Activated naive CD4-positive, alpha-beta T cell treated with anti-CD3 and anti-CD28 coated beads, Interleukin-2, amount 50 U/mL, for 24 hours (primary cell): ENCODE measurements at regions not wholly inside any gene's neighbourhood (a gene's known extent, or its start where the extent isn't known, plus 50 kb on each side); places are given as distances from the start of the nearest gene placed in this dataset.
"Not testable (repeated sequence)": the region's sequence is repeated elsewhere in the genome, so short reads cannot be mapped to it uniquely, and the experiment has no call there.

Experiments
- H3K27ac Mint-ChIP-seq: one replicate; pipeline ENCODE4 v1.8.0; 2021; ENCODE audit warnings: mild to moderate bottlenecking, mixed read lengths
- H3K27me3 Mint-ChIP-seq: one replicate; pipeline ENCODE4 v1.8.0; 2021; ENCODE audit warnings: mixed read lengths
- H3K36me3 Mint-ChIP-seq: one replicate; pipeline ENCODE4 v1.8.0; 2021; ENCODE audit warnings: mixed read lengths
- H3K4me1 Mint-ChIP-seq: one replicate; pipeline ENCODE4 v1.8.0; 2021; ENCODE audit warnings: mixed read lengths
- H3K4me3 Mint-ChIP-seq: one replicate; pipeline ENCODE4 v1.8.0; 2021; ENCODE audit warnings: mild to moderate bottlenecking, mixed read lengths
- H3K9me3 Mint-ChIP-seq: one replicate; pipeline ENCODE4 v1.8.0; 2021; ENCODE audit warnings: mixed read lengths

GRCh38 chr6:67506352-67506751 lies 1128.7 kb upstream of the ADGRB3 start:
- no peaks in the 10 kb centered on the region for H3K4me1 Mint-ChIP-seq
- H3K9me3 Mint-ChIP-seq: no peaks in the 10 kb centered on the region
- H3K4me3 Mint-ChIP-seq: no peak overlapping the region
- no peak overlapping the region for H3K27ac Mint-ChIP-seq
- no peaks in the 10 kb centered on the region for H3K36me3 Mint-ChIP-seq
- no peaks in the 10 kb centered on the region for H3K27me3 Mint-ChIP-seq

- no peaks in the 10 kb centered on the region for H3K36me3 Mint-ChIP-seq
- H3K4me3 Mint-ChIP-seq: no peak overlapping the region
- H3K9me3 Mint-ChIP-seq: peaks cover 6% of the 10 kb centered on the region
- H3K4me1 Mint-ChIP-seq: no peaks in the 10 kb centered on the region
- no peak overlapping the region for H3K27ac Mint-ChIP-seq
- H3K27me3 Mint-ChIP-seq: no peaks in the 10 kb centered on the region
Measured at GRCh38 chr6:67501755-67502154, 1133.3 kb upstream of the ADGRB3 start.

DNA sequence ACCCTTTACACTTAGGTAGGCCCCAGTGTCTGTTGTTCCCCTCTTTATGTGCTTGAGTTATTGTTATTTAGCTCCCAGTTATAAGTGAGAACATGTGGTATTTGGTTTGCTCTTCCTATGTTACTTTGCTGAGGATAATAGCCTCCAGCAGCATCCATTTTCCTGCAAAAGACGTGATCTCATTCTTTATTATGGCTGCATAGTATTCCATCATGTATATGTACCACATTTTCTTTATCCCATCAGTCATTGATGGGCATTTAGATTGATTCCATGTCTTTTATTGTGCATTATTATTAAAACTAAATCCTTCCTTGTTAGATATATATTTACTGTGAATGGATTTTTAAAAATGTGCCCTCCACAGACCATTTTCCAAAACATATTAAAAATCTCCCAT lies 1137.3 kb upstream of the ADGRB3 start:
- H3K4me1 Mint-ChIP-seq: no peaks in the 10 kb centered on the region
- H3K4me3 Mint-ChIP-seq: no peak overlapping the region
- H3K9me3 Mint-ChIP-seq: peaks cover 11% of the 10 kb centered on the region
- H3K36me3 Mint-ChIP-seq: no peaks in the 10 kb centered on the region
- H3K27ac Mint-ChIP-seq: no peak overlapping the region
- no peaks in the 10 kb centered on the region for H3K27me3 Mint-ChIP-seq

GRCh38 chr6:67496191-67496590 lies 1138.9 kb upstream of the ADGRB3 start:
- Mint-ChIP-seq H3K27ac (no peak overlapping the region), H3K4me3 (no peak overlapping the region), H3K27me3 (no peaks in the 10 kb centered on the region), H3K36me3 (no peaks in the 10 kb centered on the region), H3K4me1 (no peaks in the 10 kb centered on the region), H3K9me3 (peaks cover 11% of the 10 kb centered on the region)

- no peaks in the 10 kb centered on the region for H3K27me3 Mint-ChIP-seq
- no peak overlapping the region for H3K27ac Mint-ChIP-seq
- peaks cover 15% of the 10 kb centered on the region for H3K9me3 Mint-ChIP-seq
- no peaks in the 10 kb centered on the region for H3K4me1 Mint-ChIP-seq
- H3K4me3 Mint-ChIP-seq: no peak overlapping the region
- H3K36me3 Mint-ChIP-seq: no peaks in the 10 kb centered on the region
Measured at GRCh38 chr6:67493682-67494081, 1141.4 kb upstream of the ADGRB3 start.

DNA sequence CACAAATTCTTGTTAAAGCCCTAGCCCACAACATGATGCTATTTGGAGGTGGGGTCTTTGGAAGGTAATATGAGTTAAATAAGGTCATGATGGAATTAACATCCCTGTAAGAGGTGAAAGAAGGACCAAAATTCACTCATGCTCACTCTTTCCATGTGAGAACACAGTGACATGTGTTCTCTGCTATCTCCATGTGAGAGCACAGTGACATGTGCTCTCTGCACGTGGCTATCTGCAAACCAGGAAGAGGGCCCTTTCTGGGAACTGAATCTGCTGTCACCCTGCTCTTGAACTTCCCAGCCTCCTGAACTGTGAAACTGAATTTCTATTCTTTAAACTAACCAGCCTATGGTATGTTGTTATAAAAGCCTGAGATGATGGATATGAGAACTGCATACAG lies 1159.4 kb upstream of the ADGRB3 start:
- no peaks in the 10 kb centered on the region for H3K9me3 Mint-ChIP-seq
- no peak overlapping the region for H3K4me3 Mint-ChIP-seq
- H3K36me3 Mint-ChIP-seq: no peaks in the 10 kb centered on the region
- no peak overlapping the region for H3K27ac Mint-ChIP-seq
- no peaks in the 10 kb centered on the region for H3K4me1 Mint-ChIP-seq
- no peaks in the 10 kb centered on the region for H3K27me3 Mint-ChIP-seq

DNA sequence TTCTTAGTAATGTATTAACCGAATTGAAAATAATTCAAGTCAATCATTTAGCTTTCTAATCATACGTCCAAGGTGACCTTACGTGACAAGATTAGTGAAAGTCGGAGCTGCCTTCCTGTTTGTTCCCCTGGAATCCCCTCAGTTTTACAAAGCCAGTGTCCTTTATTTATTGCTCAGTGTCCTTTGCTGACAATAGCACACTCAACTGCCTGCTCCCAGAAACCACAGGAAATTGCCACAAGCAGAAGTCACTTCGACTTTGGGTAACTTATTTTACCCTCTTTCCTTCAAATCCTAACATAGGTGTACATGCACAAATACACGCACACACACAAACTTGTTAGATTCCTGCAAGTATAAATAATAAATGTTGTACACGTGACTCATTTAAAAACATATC lies 1167.7 kb upstream of the ADGRB3 start:
- H3K9me3 Mint-ChIP-seq: no peaks in the 10 kb centered on the region
- no peaks in the 10 kb centered on the region for H3K36me3 Mint-ChIP-seq
- H3K27ac Mint-ChIP-seq: no peak overlapping the region
- H3K27me3 Mint-ChIP-seq: no peaks in the 10 kb centered on the region
- H3K4me1 Mint-ChIP-seq: no peaks in the 10 kb centered on the region
- H3K4me3 Mint-ChIP-seq: no peak overlapping the region

- H3K4me3 Mint-ChIP-seq, H3K4me1 Mint-ChIP-seq, H3K27me3 Mint-ChIP-seq, H3K36me3 Mint-ChIP-seq, H3K27ac Mint-ChIP-seq: not testable (repeated sequence)
- H3K9me3 Mint-ChIP-seq: peaks cover 10% of the 10 kb centered on the region
Measured at GRCh38 chr6:67462725-67463124, 1172.4 kb upstream of the ADGRB3 start.

DNA sequence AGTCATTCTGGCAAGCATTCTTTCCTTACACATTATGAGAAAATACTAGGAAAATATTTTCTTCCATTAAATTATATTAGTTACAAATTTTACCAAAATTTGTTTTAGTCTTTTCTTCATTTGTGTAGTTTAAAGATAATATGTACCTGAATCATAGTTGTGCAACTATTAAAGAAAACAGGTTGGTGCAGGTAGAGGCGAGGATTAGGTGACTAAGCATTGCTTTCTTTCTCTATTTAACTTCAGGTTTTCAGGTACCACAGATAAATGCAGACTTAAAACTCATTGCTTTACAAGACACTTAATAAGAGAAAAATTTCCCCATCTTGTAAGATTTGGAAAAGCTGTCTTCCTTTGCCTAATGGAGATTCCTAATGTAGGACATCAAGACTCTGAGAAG lies 1175.5 kb upstream of the ADGRB3 start:
- no peak overlapping the region for H3K4me3 Mint-ChIP-seq
- H3K9me3 Mint-ChIP-seq: peaks cover 11% of the 10 kb centered on the region

DNA sequence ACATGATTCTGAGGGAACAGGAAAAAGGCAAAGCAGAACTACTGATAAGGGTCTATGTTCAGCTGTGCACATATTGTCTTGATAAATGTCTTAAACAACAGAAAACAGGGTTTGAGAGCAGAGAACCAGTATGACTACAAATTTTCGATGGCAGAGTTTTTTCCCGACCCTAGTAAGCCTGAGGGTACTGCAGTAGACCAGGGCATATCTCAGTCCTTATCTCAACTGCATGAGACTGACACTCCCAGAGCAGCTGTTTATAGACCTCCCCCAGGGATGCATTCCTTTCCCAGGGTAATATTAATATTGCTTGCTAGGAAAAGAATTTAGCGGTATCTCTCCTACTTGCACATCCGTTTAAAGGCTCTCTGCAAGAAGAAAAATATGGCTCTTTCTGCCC lies 1176.8 kb upstream of the ADGRB3 start:
- Mint-ChIP-seq H3K36me3 (no peaks in the 10 kb centered on the region), H3K9me3 (peaks cover 13% of the 10 kb centered on the region), H3K4me1 (no peaks in the 10 kb centered on the region), H3K4me3 (no peak overlapping the region), H3K27ac (no peak overlapping the region), H3K27me3 (no peaks in the 10 kb centered on the region)

More for the DNA sequence above, 1175.5 kb upstream of the ADGRB3 start:
- Mint-ChIP-seq H3K27me3 (no peaks in the 10 kb centered on the region), H3K36me3 (no peaks in the 10 kb centered on the region), H3K4me1 (no peaks in the 10 kb centered on the region), H3K27ac (no peak overlapping the region)

GRCh38 chr6:67451874-67452273 lies 1183.2 kb upstream of the ADGRB3 start:
- Mint-ChIP-seq H3K27me3 (no peaks in the 10 kb centered on the region), H3K4me1 (no peaks in the 10 kb centered on the region), H3K36me3 (no peaks in the 10 kb centered on the region), H3K27ac (no peak overlapping the region), H3K9me3 (peaks cover 10% of the 10 kb centered on the region), H3K4me3 (no peak overlapping the region)

GRCh38 chr6:67450641-67451040 lies 1184.4 kb upstream of the ADGRB3 start:
- no peaks in the 10 kb centered on the region for H3K27me3 Mint-ChIP-seq
- no peak overlapping the region for H3K27ac Mint-ChIP-seq
- H3K4me3 Mint-ChIP-seq: no peak overlapping the region
- H3K9me3 Mint-ChIP-seq: peaks cover 10% of the 10 kb centered on the region
- H3K4me1 Mint-ChIP-seq: no peaks in the 10 kb centered on the region
- no peaks in the 10 kb centered on the region for H3K36me3 Mint-ChIP-seq

GRCh38 chr6:67449602-67450001 lies 1185.5 kb upstream of the ADGRB3 start:
- Mint-ChIP-seq H3K4me1 (no peaks in the 10 kb centered on the region), H3K36me3 (no peaks in the 10 kb centered on the region), H3K9me3 (peaks cover 10% of the 10 kb centered on the region), H3K27ac (no peak overlapping the region), H3K27me3 (no peaks in the 10 kb centered on the region), H3K4me3 (no peak overlapping the region)

- Mint-ChIP-seq H3K36me3 (no peaks in the 10 kb centered on the region), H3K27ac (no peak overlapping the region), H3K4me3 (no peak overlapping the region), H3K4me1 (no peaks in the 10 kb centered on the region), H3K27me3 (no peaks in the 10 kb centered on the region), H3K9me3 (no peaks in the 10 kb centered on the region)
Measured at GRCh38 chr6:67433124-67433523, 1202.0 kb upstream of the ADGRB3 start.

DNA sequence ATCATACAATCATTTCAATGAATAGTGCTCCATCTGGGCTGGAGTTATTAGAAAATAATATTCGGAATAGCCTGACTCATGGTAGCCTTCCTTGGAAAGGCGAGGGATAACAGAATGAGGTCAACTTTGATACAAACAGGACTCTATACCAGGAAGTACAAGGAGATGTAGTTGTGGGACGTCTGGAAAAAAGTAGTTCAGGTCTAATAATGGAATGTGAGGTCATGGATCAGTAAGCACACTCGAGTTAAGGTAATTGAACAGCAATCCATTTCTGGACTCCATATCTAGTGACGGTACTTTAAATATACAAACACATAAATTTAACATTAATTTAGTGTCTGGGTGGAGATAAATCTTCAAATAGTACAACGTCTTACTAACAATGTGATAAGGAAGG lies 1204.0 kb upstream of the ADGRB3 start:
- no peaks in the 10 kb centered on the region for H3K27me3 Mint-ChIP-seq

DNA sequence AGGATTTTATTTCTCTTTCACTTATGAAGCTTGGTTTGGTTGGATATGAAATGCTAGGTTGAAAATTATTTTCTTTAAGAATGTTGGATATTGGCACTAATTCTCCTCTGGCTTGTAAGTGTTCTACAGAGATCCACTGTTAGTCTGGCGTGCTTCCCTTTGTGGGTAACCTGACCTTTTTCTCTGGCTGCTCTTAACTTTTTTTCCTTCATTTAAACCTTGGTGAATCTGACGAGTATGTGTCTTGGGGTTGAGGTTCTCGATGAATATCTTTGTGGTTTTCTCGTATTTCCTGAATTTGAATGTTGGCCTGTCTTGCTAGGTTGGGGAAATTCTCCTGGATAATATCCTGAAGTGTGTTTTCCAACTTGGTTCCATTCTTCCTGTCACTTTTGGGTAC lies 1208.4 kb upstream of the ADGRB3 start:
- not testable (repeated sequence) for H3K27me3 Mint-ChIP-seq, H3K27ac Mint-ChIP-seq, H3K9me3 Mint-ChIP-seq, H3K36me3 Mint-ChIP-seq, H3K4me1 Mint-ChIP-seq, H3K4me3 Mint-ChIP-seq

More for the DNA sequence above, 1204.0 kb upstream of the ADGRB3 start:
- H3K4me1 Mint-ChIP-seq: no peaks in the 10 kb centered on the region
- no peaks in the 10 kb centered on the region for H3K9me3 Mint-ChIP-seq
- no peaks in the 10 kb centered on the region for H3K36me3 Mint-ChIP-seq
- no peak overlapping the region for H3K4me3 Mint-ChIP-seq
- no peak overlapping the region for H3K27ac Mint-ChIP-seq

DNA sequence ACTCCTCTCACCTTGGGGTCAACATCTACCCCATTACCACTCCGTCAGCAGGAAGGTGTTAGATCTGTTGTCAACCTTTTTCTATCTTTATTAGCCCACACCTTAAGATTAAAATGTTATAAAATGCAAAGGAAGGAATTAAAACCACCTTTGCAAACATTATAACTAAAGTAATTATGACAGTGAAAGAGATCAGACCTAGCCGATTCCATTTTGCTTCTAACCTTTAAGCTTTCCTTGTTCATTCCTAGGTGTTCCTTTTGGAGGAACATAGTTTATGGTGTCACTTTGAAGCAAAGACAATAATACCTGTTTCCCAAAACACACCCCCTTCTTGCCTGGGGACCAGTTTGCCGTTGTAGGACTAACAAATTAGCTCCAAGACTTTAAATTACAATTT lies 1223.0 kb upstream of the ADGRB3 start:
- Mint-ChIP-seq H3K4me3 (no peak overlapping the region), H3K27me3 (no peaks in the 10 kb centered on the region), H3K36me3 (no peaks in the 10 kb centered on the region), H3K9me3 (no peaks in the 10 kb centered on the region), H3K4me1 (no peaks in the 10 kb centered on the region), H3K27ac (no peak overlapping the region)

DNA sequence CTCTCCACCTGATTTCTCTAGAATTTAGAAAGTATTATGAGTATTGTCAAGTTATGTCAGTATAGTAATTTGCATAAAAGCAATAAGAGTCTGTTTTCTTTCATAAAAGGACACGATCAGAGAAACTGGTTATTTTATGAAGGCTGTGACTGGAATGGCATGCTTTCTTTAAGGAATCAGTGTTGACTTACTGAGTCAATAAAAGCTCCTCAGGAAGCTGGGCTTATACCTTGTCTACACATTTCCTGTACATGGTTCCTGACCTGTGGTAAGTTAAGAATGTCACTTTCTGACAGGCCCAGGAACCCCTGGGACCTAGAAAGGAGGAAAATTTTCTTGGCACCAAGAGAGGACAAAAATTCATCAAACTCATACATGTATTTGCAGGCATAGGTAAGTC lies 1224.0 kb upstream of the ADGRB3 start:
- no peaks in the 10 kb centered on the region for H3K9me3 Mint-ChIP-seq
- no peaks in the 10 kb centered on the region for H3K4me1 Mint-ChIP-seq
- H3K27ac Mint-ChIP-seq: no peak overlapping the region
- no peak overlapping the region for H3K4me3 Mint-ChIP-seq
- H3K27me3 Mint-ChIP-seq: no peaks in the 10 kb centered on the region
- no peaks in the 10 kb centered on the region for H3K36me3 Mint-ChIP-seq
